ENCODE measurements at regions not wholly inside any gene's neighbourhood (a gene's known extent, or its start where the extent isn't known, plus 50 kb on each side); places are given as distances from the start of the nearest gene placed in this dataset.
A peak's percentile ranks its signal among the peaks of the same experiment; 100 is the strongest.

DNA sequence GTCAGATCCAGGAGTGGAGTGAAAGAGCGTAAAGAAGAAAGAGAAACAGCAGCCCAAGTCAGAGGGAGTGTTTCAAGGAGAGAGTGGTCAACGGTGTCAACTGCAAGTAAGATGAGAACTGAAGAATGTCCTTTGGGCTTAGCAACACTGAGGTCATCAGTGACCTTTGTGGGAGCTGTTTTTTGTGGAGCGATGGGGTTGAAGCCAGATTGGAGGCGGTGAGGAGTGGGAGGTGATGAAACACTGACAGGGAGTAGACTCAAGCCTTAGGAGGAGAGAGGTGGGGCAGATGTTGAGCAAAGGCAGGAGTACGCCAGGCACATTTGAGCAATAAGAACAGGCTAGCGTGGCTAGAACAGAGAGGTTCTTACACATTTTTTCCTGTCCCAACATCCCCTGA lies 103.7 kb upstream of the GNAO1 start:
- DNase-seq, result no peak

DNA sequence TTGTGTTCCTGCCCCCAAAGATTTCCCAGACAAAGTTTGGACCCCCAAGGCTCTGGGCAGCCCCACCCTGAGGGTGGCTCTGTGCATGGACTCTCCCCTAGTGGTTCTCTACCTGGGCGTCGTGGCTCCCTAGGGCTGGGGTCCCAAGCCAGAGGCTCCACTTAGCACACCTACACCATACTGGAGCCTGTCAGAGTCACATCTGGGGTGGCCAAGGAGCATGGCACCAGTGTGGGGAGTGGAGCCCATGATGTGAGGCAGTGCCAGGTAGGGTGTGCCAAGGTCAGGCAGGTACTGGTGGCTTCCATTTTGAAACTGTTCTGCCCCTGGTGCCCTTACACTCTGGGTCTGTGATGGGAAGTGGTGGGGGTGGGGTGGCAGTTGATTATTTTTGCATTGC lies 109.9 kb upstream of the GNAO1 start:
- DNase-seq, result no peak

DNA sequence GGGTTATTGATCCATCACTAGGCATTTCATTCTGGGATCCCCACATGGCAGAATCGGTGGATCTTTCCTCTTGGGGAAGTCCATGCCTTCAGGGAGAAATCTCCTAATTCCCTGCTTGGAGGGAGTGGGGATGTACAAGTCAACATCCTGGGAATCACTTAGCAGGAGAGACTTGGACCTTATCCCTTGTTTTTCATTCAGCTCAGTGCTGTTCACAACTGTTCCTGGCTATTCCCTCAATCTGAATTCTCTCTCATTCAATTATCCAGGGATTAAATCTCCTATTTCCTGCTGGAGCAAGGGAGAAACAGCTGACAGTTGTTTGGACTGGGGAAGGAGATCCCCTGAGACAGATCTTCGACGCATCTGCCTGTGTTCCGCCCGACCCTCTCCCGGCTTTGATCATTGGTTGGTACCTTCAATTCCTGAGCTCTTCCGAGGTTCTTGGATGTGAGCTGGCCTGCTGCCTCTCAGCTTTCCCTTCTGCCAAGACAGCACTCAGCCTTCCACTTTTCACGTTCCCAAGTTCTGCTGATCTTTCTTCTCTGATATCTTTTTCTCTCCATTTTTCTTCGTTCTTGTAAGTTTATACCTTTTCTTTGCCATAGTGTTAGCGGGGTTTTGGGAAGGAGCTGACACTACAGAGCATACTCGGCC lies 115.4 kb upstream of the GNAO1 start:
- DNase-seq, result no peak

DNA sequence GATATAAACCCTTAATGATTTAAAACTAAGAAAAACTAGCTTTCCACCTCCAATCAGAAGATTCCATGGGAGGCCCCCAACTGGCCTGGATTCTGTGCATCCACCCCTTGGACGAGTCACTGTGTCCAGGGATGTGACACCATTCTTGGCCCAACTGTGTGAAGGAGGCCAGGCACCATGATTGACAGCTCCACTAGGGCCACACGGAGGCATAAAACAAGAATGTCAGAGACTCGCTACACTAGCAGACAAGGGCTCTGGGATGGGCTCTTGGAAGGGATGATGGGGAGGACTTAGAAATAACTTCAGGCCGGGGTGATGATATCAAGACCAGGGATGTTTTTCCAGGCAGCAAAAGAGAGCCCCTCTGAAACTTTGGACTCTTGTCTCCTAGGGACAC lies 117.8 kb upstream of the GNAO1 start:
- no peak for DNase-seq

DNA sequence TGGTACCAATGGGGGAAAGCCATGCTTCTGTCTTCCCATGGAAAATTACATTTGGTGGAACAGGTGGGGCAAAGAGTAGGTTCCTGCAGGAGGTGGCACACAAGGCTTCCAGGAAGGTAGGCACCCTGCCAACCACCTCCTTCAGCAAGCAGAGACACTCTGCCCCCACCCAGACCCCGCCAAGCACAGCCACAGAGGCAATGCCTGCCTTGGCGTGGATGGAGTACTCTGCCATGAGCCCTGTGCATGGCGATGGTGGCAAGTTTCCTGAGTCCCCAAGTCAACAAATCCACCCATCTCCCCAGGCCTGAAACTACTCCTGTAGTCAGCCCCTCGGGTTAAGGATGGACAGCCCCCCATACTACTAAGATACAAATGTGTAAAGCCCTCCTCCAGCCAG lies 119.2 kb upstream of the GNAO1 start:
- DNase-seq, result no peak

DNA sequence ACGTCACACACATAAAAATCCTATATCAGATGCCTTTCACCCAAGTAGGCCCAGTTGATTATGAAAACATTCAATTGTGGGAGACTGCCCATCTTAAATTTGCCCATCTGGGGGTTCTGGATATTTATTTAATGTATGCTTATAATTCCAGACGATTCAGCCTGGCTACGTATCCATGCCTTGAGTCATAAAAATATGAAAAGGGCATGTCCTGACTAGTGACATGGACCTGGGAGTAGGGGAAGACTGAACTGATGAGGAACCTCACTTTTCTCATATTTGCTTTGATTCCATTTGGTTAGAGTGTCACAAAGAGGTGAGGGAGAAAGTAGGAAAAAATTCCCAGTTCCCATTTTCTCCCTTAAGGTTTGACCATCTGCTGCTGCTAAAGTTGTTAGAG lies 122.5 kb upstream of the GNAO1 start:
- DNase-seq, result no peak

DNA sequence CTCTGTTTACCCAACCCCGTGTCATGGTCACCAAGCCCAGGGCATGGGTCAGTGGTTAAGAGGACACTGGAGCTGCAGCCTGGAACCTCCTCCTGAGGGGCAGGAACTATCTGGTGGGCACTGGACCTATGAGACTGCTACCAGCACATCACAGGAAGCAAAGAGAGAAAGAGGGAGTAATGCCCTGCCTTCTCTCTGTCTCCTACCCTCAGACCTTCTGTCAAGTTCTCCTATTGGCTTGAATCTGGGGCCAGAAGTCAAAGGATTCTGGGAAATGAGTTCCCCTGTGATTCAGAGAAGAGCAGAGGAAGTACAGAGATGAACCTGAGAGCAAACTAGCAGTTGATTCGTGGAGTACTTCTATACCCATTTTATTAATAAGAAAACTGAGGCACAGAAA lies 123.0 kb upstream of the GNAO1 start:
- no peak for DNase-seq

DNA sequence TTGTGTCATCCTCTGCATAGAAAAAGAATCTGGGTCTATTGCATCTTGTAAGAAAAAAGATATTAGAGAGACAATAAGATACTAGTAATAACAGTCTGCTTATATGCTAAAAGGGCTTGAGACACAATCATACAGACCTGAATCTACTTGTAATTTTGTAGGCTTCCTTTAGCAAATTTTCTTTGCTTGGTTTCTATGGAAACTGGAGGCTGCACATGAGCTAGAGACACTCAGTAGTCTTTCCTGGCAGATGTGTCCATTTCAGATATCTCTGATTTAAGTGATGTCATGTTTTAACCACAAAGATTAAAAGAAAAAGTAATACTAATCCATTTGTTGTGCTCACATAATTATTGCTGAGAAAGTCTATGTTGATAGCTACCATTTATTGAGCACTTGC lies 123.9 kb upstream of the GNAO1 start:
- DNase-seq, result no peak

DNA sequence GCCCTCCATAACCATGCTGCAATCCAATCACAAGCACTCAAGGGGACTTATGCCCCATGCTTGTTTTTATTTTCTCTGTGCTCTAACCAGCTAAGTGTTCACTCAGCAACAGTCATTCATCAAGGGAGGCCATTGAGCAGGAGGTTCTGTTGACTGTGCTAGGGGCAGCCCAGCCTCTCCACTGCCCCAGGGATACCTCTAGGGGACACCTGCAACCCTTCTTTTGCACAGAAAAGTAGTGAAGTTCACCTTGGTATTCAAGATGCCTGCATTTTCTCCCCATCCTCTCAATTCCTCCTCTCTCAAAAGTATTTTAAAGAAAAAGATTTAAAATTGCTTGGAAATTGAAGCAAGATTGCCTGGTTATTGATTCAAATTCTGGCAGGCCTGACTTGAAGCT lies 124.7 kb upstream of the GNAO1 start:
- no peak for DNase-seq

DNA sequence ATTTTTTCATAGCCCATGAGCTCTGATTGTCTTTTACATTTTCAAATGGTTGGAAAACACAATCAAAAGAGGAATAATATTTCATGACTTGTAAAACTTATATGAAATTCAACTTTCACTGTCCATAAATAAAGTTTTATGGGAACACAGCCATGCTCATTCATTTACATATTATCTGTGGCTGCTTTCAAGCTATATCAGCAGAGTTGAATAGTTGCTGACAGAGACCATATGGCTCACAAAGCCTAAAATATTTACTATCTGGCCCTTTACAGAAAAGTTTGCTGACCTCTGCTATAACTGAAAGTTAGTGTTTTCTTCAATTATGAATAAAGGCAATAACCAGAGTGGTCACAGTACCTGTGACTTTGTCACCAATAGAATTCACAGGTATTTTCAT lies 128.2 kb upstream of the GNAO1 start:
- no peak for DNase-seq

DNA sequence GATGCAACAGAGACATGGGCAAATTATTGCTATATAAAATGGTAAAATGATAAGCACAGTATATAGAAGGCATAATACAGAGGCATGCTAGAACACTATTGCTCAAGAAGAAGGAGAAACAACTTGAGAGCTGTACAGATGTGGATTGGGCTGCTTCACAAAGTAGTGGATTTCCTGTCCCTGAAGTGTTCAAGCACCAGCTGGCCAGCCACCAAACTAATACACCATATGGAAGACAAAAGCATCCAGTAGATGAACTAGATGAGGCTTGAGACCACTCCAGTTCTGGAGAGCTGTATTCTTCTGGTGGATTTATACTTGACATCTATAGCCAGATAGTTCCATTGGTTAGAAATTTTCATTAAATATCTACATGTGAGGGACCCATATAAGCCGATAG lies 134.1 kb upstream of the GNAO1 start:
- no peak for DNase-seq

DNA sequence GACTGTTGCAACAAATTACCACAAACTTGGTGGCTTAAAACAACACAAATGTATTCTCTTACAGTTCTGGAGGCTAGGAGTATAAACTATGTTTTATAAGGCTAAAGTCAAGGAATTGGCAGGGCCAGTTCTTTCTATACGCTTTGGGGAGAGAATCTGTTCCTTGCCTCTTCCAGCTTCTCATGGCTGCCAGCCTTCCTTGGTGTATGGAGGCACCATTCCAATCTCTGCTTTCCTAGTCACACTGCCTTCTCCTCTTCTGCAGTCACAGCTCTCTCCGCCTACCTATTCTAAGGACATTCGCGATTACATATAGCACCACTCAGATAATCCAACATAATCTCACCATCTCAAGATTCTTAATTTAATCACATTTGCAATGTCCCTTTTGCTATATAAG lies 140.4 kb upstream of the GNAO1 start:
- no peak for DNase-seq

DNA sequence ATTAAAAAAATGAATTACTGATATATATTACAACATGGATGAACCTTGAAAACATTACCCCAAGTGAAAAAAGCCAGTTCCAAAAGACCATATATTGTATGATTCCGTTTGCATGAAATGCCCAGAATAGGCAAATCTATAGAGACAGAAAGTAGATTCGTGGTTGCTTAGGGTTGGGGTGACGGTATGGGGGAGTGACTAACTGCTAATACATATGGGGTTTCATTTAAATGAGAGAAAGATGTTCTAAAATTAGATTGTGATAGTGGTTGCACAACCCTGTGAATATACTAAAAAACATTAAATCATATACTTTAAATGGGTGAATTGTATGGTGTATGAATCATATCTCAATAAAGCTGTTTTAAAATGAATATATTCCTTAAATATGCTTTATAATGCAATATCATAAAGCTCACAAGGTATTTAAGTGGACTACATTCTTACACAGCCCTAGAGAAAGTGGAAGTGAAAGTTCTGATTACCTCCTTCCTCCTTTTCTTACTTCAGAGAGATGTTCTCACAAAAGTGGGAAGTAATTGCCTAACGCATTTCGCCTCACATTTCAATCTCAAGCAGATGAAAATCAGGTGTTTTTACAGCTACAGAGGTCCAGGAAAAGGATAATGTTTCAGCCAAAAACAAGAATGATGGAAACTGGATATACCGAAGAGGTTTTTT lies 142.7 kb upstream of the GNAO1 start:
- DNase-seq, result no peak

DNA sequence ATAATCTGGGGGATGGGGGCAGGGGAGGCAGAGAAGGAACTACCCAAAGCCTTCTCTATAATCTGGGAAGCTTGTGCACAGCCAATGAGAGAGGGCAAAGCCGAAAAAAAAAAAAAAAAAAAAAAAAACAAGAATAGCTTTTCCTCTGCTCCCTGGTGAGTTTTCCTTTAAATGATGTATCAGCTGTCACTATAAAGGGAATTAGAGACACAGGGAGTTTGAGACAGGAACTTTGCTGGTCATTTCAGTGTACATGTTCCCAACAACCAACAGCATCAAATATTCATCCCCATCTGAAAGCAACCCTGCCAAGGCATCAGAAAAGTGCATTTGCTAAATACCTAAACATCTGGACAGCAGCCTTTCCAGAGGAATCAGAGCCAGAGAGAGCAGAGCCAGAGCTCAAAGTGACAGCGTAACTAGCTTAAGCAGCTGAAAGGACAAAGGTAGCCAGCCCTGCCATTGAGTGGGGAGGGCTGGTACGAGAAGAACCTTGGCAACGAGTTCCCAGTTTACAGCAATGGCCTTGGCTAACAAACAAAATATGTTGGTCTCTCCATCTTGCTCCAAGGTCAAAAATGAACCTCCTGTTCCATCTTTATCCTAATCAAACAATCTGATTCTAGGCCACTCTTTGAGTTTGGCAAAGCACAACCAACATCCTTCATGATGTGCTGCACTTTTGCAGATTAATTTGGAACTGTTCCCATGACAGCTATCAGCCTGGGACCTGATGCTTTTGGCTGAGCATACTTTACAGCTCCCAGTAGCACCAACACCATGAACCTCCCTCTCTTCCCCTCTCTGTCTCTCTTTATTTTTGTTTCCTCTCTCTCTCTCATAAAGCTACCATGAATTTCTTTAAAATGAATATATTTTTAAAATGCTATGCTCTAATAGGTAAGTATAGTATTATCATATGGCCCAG lies 143.7 kb upstream of the GNAO1 start:
- no peak for DNase-seq

DNA sequence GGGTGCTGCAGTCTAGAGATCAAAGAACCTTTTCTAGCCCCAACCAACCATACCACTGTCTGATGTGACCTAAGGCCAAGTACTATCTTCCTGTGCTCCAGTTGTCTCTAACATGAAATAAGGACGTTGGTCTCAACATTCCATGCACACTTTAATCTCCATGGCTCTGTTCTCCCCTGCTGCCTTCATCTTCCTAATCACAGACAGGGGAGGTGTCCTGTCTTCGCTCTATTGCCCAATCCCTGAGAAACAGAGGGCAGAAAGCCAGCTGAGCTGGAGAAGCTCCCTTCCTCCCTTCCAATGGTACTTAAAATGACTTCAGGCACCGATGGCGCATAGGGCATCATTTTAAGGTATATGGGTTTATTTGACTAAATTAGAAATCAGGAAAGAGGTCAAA lies 148.9 kb upstream of the GNAO1 start:
- DNase-seq, result no peak

DNA sequence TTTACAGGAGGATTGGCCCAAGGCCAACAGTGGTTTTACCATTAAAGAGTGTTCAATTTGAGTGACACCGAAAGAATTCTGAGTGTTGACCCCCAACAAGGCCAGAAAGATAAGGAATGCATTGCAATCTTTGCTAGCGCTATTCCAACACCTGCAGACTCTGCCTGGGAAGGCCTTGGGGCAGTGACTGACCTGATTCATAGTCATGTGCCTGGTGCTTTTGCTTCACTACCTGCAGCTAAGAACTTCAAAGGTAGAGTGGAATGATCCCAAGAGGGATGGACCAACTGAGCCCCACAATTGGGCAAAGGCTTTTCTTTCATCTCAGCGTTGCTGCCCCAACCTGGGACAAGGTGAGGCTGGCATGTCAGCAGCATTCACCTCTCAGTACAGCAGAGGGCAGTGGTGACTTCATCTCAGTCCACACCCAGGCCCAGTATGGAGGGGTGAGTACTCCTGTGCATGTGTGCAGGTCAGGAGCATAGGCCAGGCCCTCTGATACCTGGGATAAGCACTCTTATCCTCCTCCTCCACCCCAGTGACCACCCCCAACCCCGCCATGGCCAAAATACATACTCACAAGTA lies 149.6 kb upstream of the GNAO1 start:
- DNase-seq, result no peak

DNA sequence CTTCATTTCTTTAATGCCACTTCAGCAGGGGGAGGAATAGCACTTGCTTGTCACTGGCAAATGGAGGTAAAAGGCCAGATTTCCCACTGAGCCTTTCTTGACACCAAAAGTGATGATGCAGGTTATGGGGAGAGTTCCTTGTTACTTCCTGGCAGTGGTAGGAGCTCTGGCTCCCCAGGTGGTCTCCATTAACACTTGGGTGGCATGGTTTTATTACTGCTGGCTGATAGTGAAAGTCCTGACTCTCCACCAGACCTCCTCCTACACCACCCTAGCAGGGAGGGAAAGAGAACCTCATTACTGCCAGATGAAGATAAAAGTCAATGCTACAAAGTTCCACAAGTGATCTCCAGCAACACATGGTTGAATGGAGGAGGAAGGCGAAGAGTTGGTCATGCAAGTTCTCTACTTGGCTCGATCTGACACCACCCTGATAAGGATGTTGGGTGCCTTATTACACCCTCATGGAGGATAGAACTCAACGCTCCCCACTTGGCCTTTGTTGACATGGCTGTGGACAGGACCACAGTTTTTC lies 152.7 kb upstream of the GNAO1 start:
- DNase-seq, result no peak

DNA sequence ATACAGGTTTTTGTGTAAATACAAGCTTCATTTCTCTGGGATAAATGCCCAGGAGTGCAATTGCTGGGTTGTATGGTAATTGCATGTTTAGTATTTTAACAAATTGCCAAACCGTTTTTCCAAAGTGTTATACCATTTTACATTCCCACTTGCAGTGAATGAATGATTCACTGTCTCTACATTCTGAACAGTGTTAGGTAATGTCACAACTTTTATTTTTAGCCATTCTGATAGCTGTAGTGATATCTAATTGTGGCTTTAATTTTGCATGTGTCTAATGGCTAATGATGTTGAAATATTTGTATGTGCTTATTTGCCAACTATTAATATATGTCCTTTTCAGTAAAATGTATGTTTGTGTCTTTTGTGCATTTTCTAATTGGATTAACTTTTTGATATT lies 156.9 kb upstream of the CES5A start:
- DNase-seq, result no peak

DNA sequence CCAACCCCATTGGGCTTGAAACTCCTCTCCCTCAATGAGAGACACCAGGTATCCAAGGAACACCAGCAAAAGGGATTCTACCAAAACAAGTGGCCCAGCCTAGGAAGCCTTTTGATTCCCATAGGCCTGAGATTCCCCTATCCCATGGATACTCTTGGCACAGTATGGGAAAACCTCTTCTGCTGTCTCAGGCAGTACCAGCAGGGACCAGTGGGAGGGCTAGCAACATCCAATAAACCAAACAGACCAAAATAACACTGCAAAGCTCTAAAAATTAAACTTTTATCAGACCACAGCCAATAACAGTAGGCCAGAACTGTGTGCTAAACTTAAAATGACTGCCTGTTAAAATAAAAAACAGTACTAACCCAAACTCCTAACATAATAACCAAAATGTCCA lies 153.9 kb upstream of the CES5A start:
- no peak for DNase-seq

DNA sequence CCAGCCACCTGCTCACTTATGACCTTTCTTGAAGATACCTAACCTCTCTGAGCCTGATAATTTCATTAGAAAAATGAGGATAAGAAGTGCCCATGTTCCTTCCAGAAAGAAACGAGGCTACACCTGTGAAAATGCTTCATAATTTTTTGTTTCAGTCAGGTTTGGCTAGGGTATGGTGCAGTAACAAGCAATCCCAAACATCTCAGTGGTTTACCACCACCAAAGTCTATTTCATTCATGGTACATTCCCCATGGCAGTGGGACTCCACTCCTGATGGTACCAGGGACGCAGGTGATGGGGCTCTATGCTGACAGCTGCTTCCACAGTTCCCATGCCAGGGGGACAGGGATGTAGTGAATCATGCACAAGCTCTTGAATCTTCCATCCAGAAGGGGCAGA lies 147.6 kb upstream of the CES5A start:
- no peak for DNase-seq

DNA sequence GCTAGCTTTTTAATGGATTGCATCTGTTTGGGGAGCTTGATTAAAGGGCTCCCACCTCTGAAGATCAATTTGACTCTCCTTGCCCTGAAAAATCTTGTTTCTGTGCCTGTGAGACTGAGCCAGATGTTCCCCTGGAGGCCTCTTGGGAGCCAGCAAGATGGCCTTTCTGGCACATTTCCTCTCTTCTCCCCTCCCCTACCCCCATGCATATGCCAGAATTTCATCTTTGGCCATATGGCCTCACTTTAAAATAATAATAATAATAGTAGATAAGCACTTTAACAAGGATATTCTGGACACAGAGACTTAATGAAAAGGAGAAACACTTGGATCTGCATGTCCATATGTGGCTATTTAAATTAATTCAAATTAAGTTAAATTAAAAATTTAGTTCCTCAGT lies 144.1 kb upstream of the CES5A start:
- DNase-seq, result no peak

DNA sequence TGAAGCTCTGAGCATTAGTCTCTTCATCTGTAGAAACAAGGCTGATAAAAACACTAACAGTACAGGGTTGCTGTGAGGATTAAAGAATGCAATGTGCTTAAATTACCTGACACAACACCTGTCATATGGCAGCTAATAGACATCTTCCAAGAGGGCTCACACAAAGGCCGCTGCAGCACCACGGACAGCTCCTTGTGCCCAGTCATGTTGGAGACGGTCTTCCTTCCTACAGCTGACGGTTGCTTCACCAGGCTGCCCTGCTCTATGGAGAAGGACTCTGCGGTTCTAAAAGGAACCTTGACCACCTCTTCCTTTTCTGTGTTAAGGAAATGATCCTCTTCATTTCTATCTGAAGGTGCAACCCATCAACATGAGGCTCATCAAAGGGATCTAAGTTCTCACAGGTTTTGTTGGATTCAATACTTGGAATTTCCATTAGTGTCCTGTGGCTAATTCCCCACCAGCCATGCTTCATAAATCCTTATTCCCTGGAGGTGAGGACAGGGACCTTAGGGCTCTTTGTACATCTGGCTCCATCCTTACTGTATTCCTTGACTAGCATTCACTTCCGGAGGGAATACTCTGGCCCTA lies 138.9 kb upstream of the CES5A start:
- DNase-seq, result peak; percentile 67

DNA sequence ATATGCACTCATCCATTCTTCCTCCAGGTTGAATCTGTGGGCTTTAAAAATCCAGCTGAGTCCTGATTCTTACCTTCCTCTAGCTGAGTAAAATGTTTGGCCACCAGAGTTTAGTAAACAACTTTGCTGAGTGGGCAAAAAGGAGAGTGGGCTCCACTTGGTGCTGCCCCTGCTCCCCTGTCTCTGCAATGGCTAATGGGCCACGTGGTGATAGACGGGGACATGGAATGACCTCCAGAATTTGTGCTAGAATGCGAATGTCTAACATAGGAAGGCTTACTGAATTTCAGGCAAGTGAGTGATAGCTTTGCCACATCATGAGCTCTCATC lies 137.3 kb upstream of the CES5A start:
- DNase-seq, result no peak

All from right forelimb (tissue), 1 donor.